ENCODE measurements at regions not wholly inside any gene's neighbourhood (a gene's known extent, or its start where the extent isn't known, plus 50 kb on each side); places are given as distances from the start of the nearest gene placed in this dataset.

DNA sequence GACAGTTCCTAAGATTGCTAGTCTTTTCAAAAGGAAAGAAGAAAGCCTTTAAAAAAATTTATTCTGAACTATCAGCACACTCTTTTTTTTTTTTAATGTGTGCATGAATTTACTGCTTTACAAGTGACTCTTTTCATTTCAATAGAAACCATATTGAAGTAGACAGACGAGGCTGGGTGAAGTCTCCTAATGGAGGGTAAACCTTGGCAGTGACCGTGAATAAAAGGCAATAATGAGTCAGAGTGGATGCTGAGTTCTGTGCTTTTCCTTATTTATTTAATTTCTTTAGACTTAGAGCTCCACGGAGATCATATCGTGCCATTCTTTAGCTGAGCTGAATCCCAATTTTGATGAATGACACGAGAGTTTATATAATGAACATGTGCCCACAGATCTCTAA lies 196.9 kb downstream of the PRL start:
- Histone ChIP-seq H3K27me3 (ENCODE audit: control insufficient read depth, insufficient read depth, low read length) (no peaks in the 10 kb centered on the region), H2AK9ac (replicated peaks; ENCODE audit: low read depth, low read length, poor library complexity) (no peak overlapping the region), H3K4me3 (ENCODE audit: insufficient read depth, low read depth, low read length) (no peak overlapping the region), H2AK5ac (ENCODE audit: low read depth, low read length) (no peak overlapping the region), H2AFZ (replicated peaks; ENCODE audit: low read length, poor library complexity) (no peak overlapping the region), H3K9me1 (ENCODE audit: insufficient read depth, low read length) (peaks cover 2% of the 10 kb centered on the region; the same call in 1 of the 2 replicates), H3K4me1 (ENCODE audit: control insufficient read depth, insufficient read depth, low read length) (peaks cover 7% of the 10 kb centered on the region), H3K23ac (ENCODE audit: low read depth, low read length) (no peak overlapping the region), H3K14ac (replicated peaks; ENCODE audit: low read depth, low read length) (0 out of 2 replicates have a peak overlapping the region, but pooled peaks have one; percentile 11), H3K79me1 (ENCODE audit: low read depth in 1 of 2, low read length in 2 of 2) (0 out of 4 replicates have a peak, but pooled peaks cover 0 to 5% of the 10 kb centered on the region in 2 experiments), H4K20me1 (ENCODE audit: insufficient read depth, low read length) (no peaks in the 10 kb centered on the region), H2BK15ac (ENCODE audit: low read depth, low read length) (no peak overlapping the region), H2BK20ac (ENCODE audit: low read depth, low read length) (no peak overlapping the region), H4K5ac (ENCODE audit: low read depth, low read length) (no peak overlapping the region), H3K36me3 (ENCODE audit: control insufficient read depth, insufficient read depth, low read length) (no peaks in the 10 kb centered on the region), H3K56ac (ENCODE audit: extremely low read depth, insufficient read depth, low read length) (no peak overlapping the region), H3K9me3 (ENCODE audit: control insufficient read depth, insufficient read depth, low read length) (no peaks in the 10 kb centered on the region), H3K9ac (ENCODE audit: low read depth, low read length) (no peak overlapping the region), H3K4ac (ENCODE audit: low read depth, low read length) (no peak overlapping the region), H4K91ac (ENCODE audit: insufficient read depth, low read depth, low read length) (no peak overlapping the region), H2BK120ac (ENCODE audit: low read depth, low read length) (no peak overlapping the region), H3K27ac (ENCODE audit: insufficient read depth, low read length) (no peak overlapping the region), H3K18ac (ENCODE audit: low read depth, low read length) (peak overlapping the region; percentile 47; the same call in 1 of the 2 replicates), H3K4me2 (ENCODE audit: low read depth, low read length) (no peak overlapping the region), H4K8ac (ENCODE audit: low read depth in 2 of 2, low read length in 2 of 2) (no peak overlapping the region), H2BK5ac (ENCODE audit: low read depth, low read length, poor library complexity, severe bottlenecking) (no peak overlapping the region)
- dilution Hi-C loops (cut with HindIII; ENCODE audit: low sequenced_read_pairs, unreplicated experiment) (no loop called here), in situ Hi-C loops (cut with MboI; ENCODE audit: low sequenced_read_pairs) (no loop called here), intact Hi-C loops (cut with micrococcal nuclease) (no loop called here)
- no CpG with 5 or more reads among the region's 5 CpGs for WGBS, 2 experiments (ENCODE audit: extremely low coverage in 2 of 2, insufficient read length in 1 of 2)
- ATAC-seq (ENCODE audit: low read depth) (no peak), DNase-seq (no peak)
- no TSS peak for BruUV-seq (replicated peaks)
- ChIA-PET CTCF (no interaction called here), POLR2A (ENCODE audit: unreplicated experiment) (no interaction called here)
- TF ChIP-seq MXI1 (IDR thresholded peaks at IDR 0.05; ENCODE audit: borderline replicate concordance, low read depth, low read length), result no peak
- TF ChIP-seq FOS (IDR thresholded peaks at IDR 0.05; ENCODE audit: low read depth, low read length), result no peak
- TF ChIP-seq RCOR1 (IDR thresholded peaks at IDR 0.05; ENCODE audit: insufficient replicate concordance, low read length), result no peak
- no peak for TF ChIP-seq MAZ (IDR thresholded peaks at IDR 0.05; ENCODE audit: borderline replicate concordance, low read depth, low read length)
